GM12878 (cell line): ENCODE measurements at regions not wholly inside any gene's neighbourhood (a gene's known extent, or its start where the extent isn't known, plus 50 kb on each side); places are given as distances from the start of the nearest gene placed in this dataset.

Experiments
- EZH2 ChIP-seq: IDR thresholded peaks from 2 replicates; pipeline ENCODE4 v1.6.1; 2012; ENCODE audit warnings: low read depth, mild to moderate bottlenecking, control low read depth, inconsistent platforms, low read length, borderline replicate concordance; ENCODE audit not compliant: control insufficient read depth
- POLR2A ChIP-seq: IDR thresholded peaks from 2 replicates; pipeline ENCODE4 v1.6.1; 2011; ENCODE audit warnings: low read depth, mild to moderate bottlenecking, low read length
- POLR2AphosphoS5 ChIP-seq: IDR thresholded peaks from 2 replicates; pipeline ENCODE4 v1.6.1; 2011; ENCODE audit warnings: mild to moderate bottlenecking, low read length, inconsistent platforms

DNA sequence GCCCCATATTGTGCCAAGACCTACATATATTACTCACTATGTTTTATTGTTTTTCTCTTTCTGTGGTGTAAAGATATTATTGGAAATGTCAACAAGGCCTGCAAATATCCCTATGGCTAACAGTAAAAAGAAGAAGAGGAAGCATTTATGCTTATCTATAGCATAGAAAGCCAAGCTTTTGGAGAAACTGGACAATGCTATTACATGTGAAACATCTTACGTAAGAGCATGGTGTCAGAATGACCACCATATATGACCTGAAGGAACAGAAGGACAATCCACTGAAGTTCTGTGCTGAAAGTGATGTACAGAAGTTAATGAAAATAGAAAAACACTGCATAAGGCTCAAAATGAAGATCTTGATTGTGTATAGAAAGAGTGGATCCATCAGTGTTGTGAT lies 145.2 kb downstream of the KCTD12 start:
- TF ChIP-seq POLR2A: no peak
- no peak for TF ChIP-seq POLR2AphosphoS5
- TF ChIP-seq EZH2: no peak
